ENCODE measurements at regions not wholly inside any gene's neighbourhood (a gene's known extent, or its start where the extent isn't known, plus 50 kb on each side); places are given as distances from the start of the nearest gene placed in this dataset.

DNA sequence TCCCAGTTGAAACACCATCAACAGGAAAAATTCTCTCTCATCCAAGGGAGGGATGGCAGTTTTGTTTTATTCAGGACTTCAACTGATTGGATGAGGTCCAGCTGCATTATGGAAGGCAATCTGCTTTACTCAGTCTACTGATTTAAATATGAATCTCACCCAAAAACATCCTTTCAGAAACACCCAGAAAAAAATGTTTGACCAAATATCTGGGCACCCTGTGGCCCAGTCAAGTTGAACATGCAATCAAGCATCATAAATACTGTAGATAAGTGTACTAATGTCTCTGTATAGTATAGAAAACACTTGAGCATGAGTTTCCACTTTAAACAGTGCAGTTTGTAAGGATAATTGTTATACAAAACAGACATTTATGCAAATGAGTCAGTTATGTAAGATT lies 753.2 kb downstream of the ARAP2 start:
- H3K4me3 Mint-ChIP-seq: no peak overlapping the region
- H3K9me3 Mint-ChIP-seq: no peaks in the 10 kb centered on the region
- DNase-seq: no peak
- no peaks in the 10 kb centered on the region for H3K4me1 Mint-ChIP-seq
- H3K27me3 Mint-ChIP-seq: no peaks in the 10 kb centered on the region
- intact Hi-C loops (cut with micrococcal nuclease): no loop called here
- no peaks in the 10 kb centered on the region for H3K36me3 Mint-ChIP-seq (ENCODE audit: low read depth)
- H3K27ac Mint-ChIP-seq: no peak overlapping the region

DNA sequence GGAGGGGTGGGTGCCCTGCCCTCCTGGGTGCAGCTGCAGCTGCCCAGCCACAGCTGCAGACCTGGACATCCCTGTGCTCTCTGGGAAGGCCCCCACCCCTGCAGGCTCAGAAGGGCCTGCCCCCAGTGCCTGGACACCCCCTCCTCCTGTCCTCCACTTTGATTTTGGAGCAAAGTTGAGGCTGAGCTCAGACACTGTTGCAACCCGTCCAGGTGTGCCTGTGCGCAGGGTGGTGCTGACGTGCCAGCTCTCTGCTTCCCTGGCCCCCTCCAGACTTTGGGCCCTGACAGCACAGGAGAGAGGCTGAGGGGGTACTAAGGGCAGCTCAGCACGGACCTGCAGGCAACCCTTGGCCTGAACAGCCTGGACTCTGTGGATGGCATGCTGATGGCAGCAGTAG lies 750.3 kb downstream of the ARAP2 start:
- DNase-seq: no peak
- no peaks in the 10 kb centered on the region for H3K36me3 Mint-ChIP-seq (ENCODE audit: low read depth)
- no peaks in the 10 kb centered on the region for H3K4me1 Mint-ChIP-seq
- no peak overlapping the region for H3K27ac Mint-ChIP-seq
- intact Hi-C loops (cut with micrococcal nuclease): no loop called here
- no peaks in the 10 kb centered on the region for H3K9me3 Mint-ChIP-seq
- H3K4me3 Mint-ChIP-seq: no peak overlapping the region
- H3K27me3 Mint-ChIP-seq: no peaks in the 10 kb centered on the region

DNA sequence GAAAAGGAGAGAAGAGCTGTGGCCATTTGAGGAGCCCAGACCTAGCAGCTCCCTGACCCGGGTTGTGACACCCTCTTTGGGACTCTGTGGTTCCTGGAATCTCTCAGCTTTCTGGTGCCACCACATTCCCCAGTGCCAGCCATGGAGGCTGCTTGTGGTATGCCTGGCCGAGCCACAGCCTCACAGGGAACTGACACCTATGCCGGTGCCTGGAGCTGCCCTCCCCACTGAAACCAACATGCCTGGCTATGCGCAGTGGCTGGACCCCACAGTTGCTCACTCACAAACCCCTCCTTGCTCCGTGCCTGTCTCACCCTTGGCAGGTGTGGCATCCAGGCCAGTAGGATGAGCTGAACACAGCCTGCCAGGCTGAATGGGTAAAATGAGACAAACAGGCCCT lies 749.4 kb downstream of the ARAP2 start:
- no peak overlapping the region for H3K27ac Mint-ChIP-seq

DNA sequence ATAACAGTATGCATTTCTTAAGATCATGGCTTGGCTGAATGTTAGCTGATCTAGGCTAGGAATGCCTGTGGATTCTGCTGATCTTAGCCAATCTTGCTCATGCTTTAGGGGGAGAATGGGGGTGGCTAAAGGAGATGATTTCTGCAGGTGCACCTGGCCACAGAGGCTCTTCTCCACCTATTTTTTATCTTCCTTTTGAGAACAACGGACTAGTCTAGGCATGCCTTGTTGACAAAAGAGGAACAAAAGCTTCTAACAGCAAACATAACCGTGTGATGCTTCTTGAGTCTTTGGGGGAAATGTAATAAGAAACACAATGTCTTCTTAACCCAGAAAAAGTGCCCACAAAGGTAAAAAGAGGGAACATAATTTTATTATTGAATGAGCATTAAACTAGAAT lies 743.5 kb downstream of the ARAP2 start:
- intact Hi-C loops (cut with micrococcal nuclease): no loop called here
- no peaks in the 10 kb centered on the region for H3K27me3 Mint-ChIP-seq
- H3K4me3 Mint-ChIP-seq: no peak overlapping the region
- DNase-seq: no peak
- H3K36me3 Mint-ChIP-seq (ENCODE audit: low read depth): no peaks in the 10 kb centered on the region
- H3K9me3 Mint-ChIP-seq: no peaks in the 10 kb centered on the region
- no peaks in the 10 kb centered on the region for H3K4me1 Mint-ChIP-seq
- H3K27ac Mint-ChIP-seq: no peak overlapping the region

More for the DNA sequence above, 749.4 kb downstream of the ARAP2 start:
- Mint-ChIP-seq H3K4me1 (no peaks in the 10 kb centered on the region), H3K27me3 (no peaks in the 10 kb centered on the region), H3K4me3 (no peak overlapping the region), H3K36me3 (ENCODE audit: low read depth) (no peaks in the 10 kb centered on the region), H3K9me3 (no peaks in the 10 kb centered on the region)
- intact Hi-C loops (cut with micrococcal nuclease): no loop called here
- DNase-seq: no peak

DNA sequence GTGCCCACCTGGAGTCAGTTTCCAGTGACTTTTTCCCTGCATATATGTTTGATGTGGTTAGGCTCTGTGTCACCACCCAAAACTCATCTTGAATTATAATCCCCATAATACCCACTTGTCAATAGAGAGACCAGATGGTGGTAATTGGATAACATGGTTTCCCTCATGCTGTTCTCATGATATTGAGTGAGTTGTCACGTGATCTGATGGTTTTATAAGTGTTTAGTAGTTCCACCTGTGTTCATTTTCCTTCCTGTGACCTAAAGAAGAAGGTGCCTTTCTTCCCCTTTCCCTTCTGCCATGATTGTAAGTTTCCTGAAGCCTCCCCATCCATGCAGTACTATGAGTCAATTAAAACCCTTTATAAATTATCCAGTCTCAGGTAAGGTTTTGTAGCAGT lies 740.9 kb downstream of the ARAP2 start:
- Mint-ChIP-seq H3K36me3 (ENCODE audit: low read depth) (no peaks in the 10 kb centered on the region), H3K27me3 (no peaks in the 10 kb centered on the region), H3K9me3 (no peaks in the 10 kb centered on the region), H3K4me3 (no peak overlapping the region), H3K27ac (no peak overlapping the region), H3K4me1 (no peaks in the 10 kb centered on the region)
- intact Hi-C loops (cut with micrococcal nuclease): no loop called here
- DNase-seq: no peak

DNA sequence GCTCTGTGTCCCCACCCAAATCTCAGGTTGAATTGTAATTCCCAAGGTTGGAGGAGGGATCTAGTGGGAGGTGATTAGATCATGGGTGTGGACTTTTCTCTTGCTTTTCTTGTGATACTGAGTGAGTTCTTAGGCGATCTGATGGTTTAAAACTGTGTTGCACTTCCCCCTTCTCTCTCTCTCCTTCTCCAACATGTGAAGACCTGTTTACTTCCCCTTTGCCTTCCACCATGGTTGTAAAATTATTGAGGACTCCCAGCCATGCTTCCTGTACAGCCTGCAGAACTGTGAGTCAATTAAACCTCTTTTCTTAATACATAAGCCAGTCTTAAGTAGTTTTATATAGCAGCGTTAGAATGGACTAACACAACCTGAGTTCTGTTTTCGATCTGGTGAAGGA lies 738.2 kb downstream of the ARAP2 start:
- H3K9me3 Mint-ChIP-seq: no peaks in the 10 kb centered on the region
- DNase-seq: no peak
- intact Hi-C loops (cut with micrococcal nuclease): no loop called here

DNA sequence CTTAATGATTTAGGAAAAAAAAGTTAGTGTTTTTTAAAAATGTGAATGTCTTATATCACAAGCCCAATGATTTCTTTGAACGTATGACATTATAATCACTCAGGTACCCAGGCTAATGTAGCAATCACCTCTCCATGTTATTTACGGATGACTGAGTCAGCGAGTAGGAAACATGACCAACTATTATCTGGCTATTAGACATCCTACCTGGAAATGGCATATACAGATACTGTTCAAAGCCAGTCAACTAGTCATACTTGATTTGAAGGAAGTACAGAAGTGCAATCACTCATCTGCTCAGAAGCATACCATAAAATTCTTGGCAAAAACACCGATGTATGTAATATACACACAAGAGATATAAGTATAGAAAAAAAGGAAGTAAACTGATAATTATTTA lies 732.5 kb downstream of the ARAP2 start:
- H3K9me3 Mint-ChIP-seq: no peaks in the 10 kb centered on the region
- no peak overlapping the region for H3K4me3 Mint-ChIP-seq
- no peaks in the 10 kb centered on the region for H3K27me3 Mint-ChIP-seq
- intact Hi-C loops (cut with micrococcal nuclease): no loop called here
- DNase-seq: no peak
- no peaks in the 10 kb centered on the region for H3K4me1 Mint-ChIP-seq
- no peak overlapping the region for H3K27ac Mint-ChIP-seq
- no peaks in the 10 kb centered on the region for H3K36me3 Mint-ChIP-seq (ENCODE audit: low read depth)

More for the DNA sequence above, 738.2 kb downstream of the ARAP2 start:
- no peaks in the 10 kb centered on the region for H3K4me1 Mint-ChIP-seq
- H3K36me3 Mint-ChIP-seq (ENCODE audit: low read depth): no peaks in the 10 kb centered on the region
- H3K27me3 Mint-ChIP-seq: no peaks in the 10 kb centered on the region
- no peak overlapping the region for H3K27ac Mint-ChIP-seq
- H3K4me3 Mint-ChIP-seq: no peak overlapping the region

DNA sequence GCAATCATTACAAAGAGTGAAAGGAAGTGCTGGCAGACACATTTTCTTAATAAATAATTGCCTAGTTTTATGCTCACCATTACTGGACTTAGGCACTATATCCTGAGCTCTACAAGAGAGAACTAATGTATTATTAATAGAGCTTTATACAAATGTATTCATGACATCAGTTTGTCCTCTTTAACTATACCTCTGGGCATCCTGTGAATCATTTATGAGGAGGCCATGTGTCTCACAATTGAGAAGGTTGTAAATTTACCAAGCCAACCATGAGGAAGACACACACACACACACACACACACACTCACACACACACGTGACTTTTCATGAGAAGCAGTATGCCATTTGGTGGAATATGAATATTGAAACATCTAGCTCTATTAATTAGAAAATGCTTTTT lies 728.2 kb downstream of the ARAP2 start:
- Mint-ChIP-seq H3K4me1 (no peaks in the 10 kb centered on the region), H3K27ac (no peak overlapping the region), H3K27me3 (no peaks in the 10 kb centered on the region), H3K36me3 (ENCODE audit: low read depth) (no peaks in the 10 kb centered on the region), H3K9me3 (no peaks in the 10 kb centered on the region), H3K4me3 (no peak overlapping the region)
- intact Hi-C loops (cut with micrococcal nuclease): no loop called here
- no peak for DNase-seq

DNA sequence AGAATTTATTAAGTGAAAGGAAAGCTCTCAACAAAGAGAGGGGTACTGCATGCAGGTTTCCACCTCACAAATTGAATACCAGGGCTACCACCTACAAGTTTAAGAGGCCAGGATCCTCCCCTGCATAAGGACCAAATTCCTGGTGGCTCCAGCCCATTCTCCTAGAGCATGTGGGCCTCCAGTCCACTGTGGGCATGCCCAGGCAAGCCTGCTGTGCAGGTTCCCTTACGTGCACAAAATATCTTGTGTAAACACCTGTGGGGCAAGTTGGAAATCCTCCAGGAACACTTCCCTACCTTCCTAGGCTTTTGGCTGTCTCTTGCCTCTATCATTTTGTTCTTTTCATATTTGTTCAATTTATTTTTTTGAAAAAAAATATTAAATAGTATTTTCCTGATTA lies 724.3 kb downstream of the ARAP2 start:
- no peaks in the 10 kb centered on the region for H3K27me3 Mint-ChIP-seq
- no peak overlapping the region for H3K27ac Mint-ChIP-seq
- no peaks in the 10 kb centered on the region for H3K9me3 Mint-ChIP-seq

DNA sequence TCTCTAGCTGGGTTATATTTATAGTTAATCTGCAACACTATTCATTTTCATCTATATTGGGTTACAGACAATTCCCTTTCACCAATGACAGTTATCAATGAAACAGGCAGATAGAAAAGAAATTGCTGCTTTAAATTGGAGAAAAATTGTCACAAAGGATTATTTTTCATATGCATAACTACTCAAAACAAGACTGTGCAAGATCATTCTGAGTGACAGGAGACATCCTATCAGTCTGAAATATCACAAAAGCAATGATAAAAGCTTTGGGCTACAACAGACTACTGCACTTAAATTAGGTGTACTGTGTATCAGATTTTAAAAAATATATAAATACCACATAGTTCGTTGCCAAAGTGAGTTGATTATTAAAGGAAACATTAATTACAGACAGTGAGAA lies 722.6 kb downstream of the ARAP2 start:
- intact Hi-C loops (cut with micrococcal nuclease): no loop called here
- H3K4me3 Mint-ChIP-seq: no peak overlapping the region
- DNase-seq: no peak
- no peak overlapping the region for H3K27ac Mint-ChIP-seq
- no peaks in the 10 kb centered on the region for H3K9me3 Mint-ChIP-seq
- H3K36me3 Mint-ChIP-seq (ENCODE audit: low read depth): no peaks in the 10 kb centered on the region
- no peaks in the 10 kb centered on the region for H3K27me3 Mint-ChIP-seq
- no peaks in the 10 kb centered on the region for H3K4me1 Mint-ChIP-seq

More for the DNA sequence above, 724.3 kb downstream of the ARAP2 start:
- H3K4me3 Mint-ChIP-seq: no peak overlapping the region
- DNase-seq: no peak
- intact Hi-C loops (cut with micrococcal nuclease): no loop called here
- no peaks in the 10 kb centered on the region for H3K36me3 Mint-ChIP-seq (ENCODE audit: low read depth)
- H3K4me1 Mint-ChIP-seq: no peaks in the 10 kb centered on the region

DNA sequence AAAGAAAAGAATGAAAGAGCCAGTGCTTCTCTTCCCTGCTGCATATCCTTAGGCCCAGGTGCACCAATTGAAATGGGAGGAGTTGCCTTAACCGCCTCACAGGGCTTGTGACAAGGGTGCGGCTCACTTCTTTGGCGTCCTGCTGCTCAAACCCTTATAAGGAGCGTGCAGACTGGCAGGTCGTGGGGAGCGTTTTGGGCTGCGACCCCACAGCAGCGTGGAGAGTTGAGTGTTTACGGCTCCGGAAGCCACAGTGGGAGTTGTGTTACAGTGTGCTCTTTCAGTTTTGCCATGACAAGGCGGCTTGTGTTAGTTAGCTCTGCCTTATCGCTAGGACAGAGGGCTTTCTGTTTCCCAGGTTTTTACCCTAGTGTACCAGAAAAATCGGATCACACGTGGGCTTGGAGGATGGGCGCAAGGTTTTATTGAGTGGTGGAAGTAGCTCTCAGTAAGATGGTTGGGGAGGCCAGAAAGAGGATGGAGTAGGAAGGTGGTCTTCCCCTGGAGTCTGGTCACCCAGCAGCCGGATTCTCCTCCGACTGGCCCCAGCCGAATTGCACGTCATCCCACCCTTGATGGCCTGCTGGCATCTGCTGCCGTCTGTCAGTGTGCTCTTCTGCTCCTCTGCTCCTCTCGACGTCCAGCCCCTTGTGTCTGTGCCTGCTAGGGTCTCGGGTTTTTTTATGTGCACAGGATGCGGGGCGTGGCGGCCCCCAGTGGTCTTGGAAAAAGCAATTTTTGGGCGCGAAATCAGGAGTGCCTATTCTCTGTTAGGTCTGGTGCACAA lies 718.9 kb downstream of the ARAP2 start:
- H3K27ac Mint-ChIP-seq: no peak overlapping the region
- H3K27me3 Mint-ChIP-seq: no peaks in the 10 kb centered on the region
- H3K4me3 Mint-ChIP-seq: no peak overlapping the region
- no peaks in the 10 kb centered on the region for H3K4me1 Mint-ChIP-seq
- H3K36me3 Mint-ChIP-seq (ENCODE audit: low read depth): no peaks in the 10 kb centered on the region
- DNase-seq: no peak
- intact Hi-C loops (cut with micrococcal nuclease): no loop called here
- no peaks in the 10 kb centered on the region for H3K9me3 Mint-ChIP-seq

DNA sequence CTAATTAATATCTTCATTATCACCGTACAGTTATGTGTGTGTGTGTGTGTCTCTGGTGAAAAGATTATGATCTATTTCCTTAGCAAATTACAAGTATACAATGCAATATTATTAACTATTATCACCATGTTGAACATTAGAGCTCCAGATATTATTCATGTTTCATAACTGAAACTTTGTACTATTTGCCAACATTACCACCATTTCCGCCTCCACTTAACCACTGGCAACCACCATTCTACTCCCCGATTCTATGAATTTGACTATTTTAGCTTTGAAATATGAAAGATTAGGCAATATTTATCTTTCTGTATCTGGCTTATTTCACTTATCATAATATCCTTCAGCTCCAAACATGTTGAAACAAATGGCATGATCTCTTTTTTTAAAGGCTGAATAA lies 717.9 kb downstream of the ARAP2 start:
- no peak overlapping the region for H3K4me3 Mint-ChIP-seq
- H3K4me1 Mint-ChIP-seq: no peaks in the 10 kb centered on the region
- DNase-seq: no peak
- intact Hi-C loops (cut with micrococcal nuclease): no loop called here
- no peaks in the 10 kb centered on the region for H3K36me3 Mint-ChIP-seq (ENCODE audit: low read depth)
- H3K27me3 Mint-ChIP-seq: no peaks in the 10 kb centered on the region
- no peak overlapping the region for H3K27ac Mint-ChIP-seq
- H3K9me3 Mint-ChIP-seq: no peaks in the 10 kb centered on the region

DNA sequence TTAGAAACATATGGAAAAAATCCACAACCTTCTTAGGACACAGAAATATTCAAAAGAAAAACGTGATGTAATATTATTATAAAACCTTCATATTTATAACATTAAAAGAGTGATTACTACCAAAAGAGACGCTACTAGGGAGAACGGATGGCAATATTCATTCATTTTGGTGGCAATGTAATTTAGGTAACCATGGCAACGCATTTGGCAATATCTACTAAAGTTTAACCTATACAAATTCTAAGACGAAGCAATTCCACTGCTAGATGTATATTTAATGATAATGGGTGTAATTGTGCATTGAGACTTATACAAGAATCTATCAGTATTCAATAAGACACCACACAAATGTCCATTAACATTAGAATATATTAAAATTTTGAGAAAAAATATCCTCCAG lies 709.4 kb downstream of the ARAP2 start:
- no peaks in the 10 kb centered on the region for H3K27me3 Mint-ChIP-seq
- intact Hi-C loops (cut with micrococcal nuclease): no loop called here
- H3K9me3 Mint-ChIP-seq: peaks cover 3% of the 10 kb centered on the region
- no peak overlapping the region for H3K4me3 Mint-ChIP-seq
- H3K4me1 Mint-ChIP-seq: no peaks in the 10 kb centered on the region
- H3K36me3 Mint-ChIP-seq (ENCODE audit: low read depth): no peaks in the 10 kb centered on the region
- DNase-seq: no peak
- H3K27ac Mint-ChIP-seq: no peak overlapping the region

DNA sequence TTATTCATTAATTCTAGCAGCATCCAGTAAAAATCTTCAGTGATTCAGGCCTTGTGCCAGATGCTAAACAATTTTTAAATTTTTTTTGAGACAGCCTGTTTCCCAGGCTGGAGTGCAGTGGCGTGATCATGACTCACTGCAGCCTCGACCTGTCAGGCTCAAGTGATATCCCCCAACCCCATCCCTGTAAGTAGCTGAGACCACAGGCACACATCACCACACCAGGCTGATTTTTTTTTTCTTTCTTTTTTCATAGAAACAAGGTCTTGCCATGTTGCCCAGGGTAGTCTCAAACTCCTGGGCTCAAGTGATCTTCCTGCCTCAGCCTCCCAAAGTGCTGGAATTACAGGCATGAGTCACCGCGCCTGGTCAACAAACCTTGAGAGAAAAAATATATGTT lies 705.5 kb downstream of the ARAP2 start:
- DNase-seq: no peak
- intact Hi-C loops (cut with micrococcal nuclease): no loop called here
- H3K27me3 Mint-ChIP-seq: no peaks in the 10 kb centered on the region
- H3K27ac Mint-ChIP-seq: no peak overlapping the region
- H3K36me3 Mint-ChIP-seq (ENCODE audit: low read depth): no peaks in the 10 kb centered on the region
- H3K4me3 Mint-ChIP-seq: no peak overlapping the region
- H3K9me3 Mint-ChIP-seq: no peaks in the 10 kb centered on the region
- H3K4me1 Mint-ChIP-seq: no peaks in the 10 kb centered on the region

DNA sequence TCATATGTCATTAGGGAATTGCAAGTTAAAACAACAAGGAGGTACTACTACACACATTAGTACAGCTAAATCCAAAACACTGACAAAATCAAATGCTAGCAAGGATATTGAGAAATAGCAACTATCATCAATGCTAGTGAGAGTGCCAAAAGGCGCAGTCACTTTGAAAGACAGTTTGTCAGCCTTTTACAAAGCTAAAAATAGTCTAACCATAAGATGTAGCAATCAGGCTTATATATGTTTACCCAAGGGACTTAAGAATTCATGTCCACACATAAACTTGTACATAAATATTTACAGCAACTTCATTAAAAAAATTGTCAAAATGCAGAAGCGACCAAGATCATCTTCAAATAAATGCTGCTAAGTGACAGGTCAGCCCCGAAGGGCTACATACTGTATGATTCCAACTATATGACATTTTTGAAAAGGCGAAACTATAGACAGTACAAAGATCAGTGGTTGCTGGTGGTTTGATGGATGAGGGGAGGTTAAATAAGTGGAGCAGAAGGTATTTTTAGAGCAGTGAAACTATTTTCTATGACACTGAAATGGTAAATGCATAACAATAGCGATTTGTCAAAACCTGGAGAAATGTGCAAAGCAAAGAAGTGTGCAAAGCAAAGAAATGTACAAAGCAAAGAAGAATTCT lies 704.8 kb downstream of the ARAP2 start:
- DNase-seq: no peak
- Mint-ChIP-seq H3K9me3 (no peaks in the 10 kb centered on the region), H3K4me1 (no peaks in the 10 kb centered on the region), H3K27me3 (no peaks in the 10 kb centered on the region), H3K4me3 (no peak overlapping the region), H3K36me3 (ENCODE audit: low read depth) (no peaks in the 10 kb centered on the region), H3K27ac (no peak overlapping the region)
- intact Hi-C loops (cut with micrococcal nuclease): no loop called here
